ENCODE measurements at regions not wholly inside any gene's neighbourhood (a gene's known extent, or its start where the extent isn't known, plus 50 kb on each side); places are given as distances from the start of the nearest gene placed in this dataset.

GRCh38 chr6:113182370-113183141 is 674.6 kb upstream of the MARCKS start:
- Histone ChIP-seq H3K27me3 (no peaks in the 10 kb centered on the region), H3K9ac (ENCODE audit: low read depth in 2 of 2, low read length in 2 of 2) (no peak overlapping the region)
- intact Hi-C loops (cut with DNase I): no loop called here

GRCh38 chr6:113184291-113184690 is 672.9 kb upstream of the MARCKS start:
- Histone ChIP-seq H3K27ac (no peak overlapping the region), H3K4me1 (no peaks in the 10 kb centered on the region), H3K9me3 (no peaks in the 10 kb centered on the region), H3K4me3 (no peak overlapping the region), H3K27me3 (no peaks in the 10 kb centered on the region), H3K9ac (ENCODE audit: low read depth in 2 of 2, low read length in 2 of 2) (no peak overlapping the region), H3K36me3 (no peaks in the 10 kb centered on the region)
- intact Hi-C loops (cut with DNase I): no loop called here
- no peak for DNase-seq
- TF ChIP-seq, protein P1, sequence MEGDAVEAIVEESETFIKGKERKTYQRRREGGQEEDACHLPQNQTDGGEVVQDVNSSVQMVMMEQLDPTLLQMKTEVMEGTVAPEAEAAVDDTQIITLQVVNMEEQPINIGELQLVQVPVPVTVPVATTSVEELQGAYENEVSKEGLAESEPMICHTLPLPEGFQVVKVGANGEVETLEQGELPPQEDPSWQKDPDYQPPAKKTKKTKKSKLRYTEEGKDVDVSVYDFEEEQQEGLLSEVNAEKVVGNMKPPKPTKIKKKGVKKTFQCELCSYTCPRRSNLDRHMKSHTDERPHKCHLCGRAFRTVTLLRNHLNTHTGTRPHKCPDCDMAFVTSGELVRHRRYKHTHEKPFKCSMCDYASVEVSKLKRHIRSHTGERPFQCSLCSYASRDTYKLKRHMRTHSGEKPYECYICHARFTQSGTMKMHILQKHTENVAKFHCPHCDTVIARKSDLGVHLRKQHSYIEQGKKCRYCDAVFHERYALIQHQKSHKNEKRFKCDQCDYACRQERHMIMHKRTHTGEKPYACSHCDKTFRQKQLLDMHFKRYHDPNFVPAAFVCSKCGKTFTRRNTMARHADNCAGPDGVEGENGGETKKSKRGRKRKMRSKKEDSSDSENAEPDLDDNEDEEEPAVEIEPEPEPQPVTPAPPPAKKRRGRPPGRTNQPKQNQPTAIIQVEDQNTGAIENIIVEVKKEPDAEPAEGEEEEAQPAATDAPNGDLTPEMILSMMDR (IDR thresholded peaks at IDR 0.05): no peak

More at GRCh38 chr6:113182370-113183141, 674.6 kb upstream of the MARCKS start:
- Histone ChIP-seq H3K36me3 (no peaks in the 10 kb centered on the region), H3K4me1 (no peaks in the 10 kb centered on the region), H3K4me3 (no peak overlapping the region), H3K27ac (no peak overlapping the region), H3K9me3 (no peaks in the 10 kb centered on the region)
- TF ChIP-seq, protein P1 (IDR thresholded peaks at IDR 0.05): no peak
- DNase-seq: no peak

GRCh38 chr6:113184736-113185135 is 672.4 kb upstream of the MARCKS start:
- no peaks in the 10 kb centered on the region for H3K27me3 ChIP-seq
- H3K9ac ChIP-seq (ENCODE audit: low read depth in 2 of 2, low read length in 2 of 2): no peak overlapping the region
- no peaks in the 10 kb centered on the region for H3K9me3 ChIP-seq
- H3K4me3 ChIP-seq: no peak overlapping the region
- H3K36me3 ChIP-seq: no peaks in the 10 kb centered on the region
- TF ChIP-seq, protein P1 (IDR thresholded peaks at IDR 0.05): no peak
- intact Hi-C loops (cut with DNase I): no loop called here
- H3K27ac ChIP-seq: no peak overlapping the region
- no peaks in the 10 kb centered on the region for H3K4me1 ChIP-seq
- DNase-seq: no peak

- TF ChIP-seq, protein P1 (IDR thresholded peaks at IDR 0.05): no peak
- no peaks in the 10 kb centered on the region for H3K27me3 ChIP-seq
- intact Hi-C loops (cut with DNase I): no loop called here
- no peaks in the 10 kb centered on the region for H3K4me1 ChIP-seq
- no peaks in the 10 kb centered on the region for H3K36me3 ChIP-seq
- H3K4me3 ChIP-seq: no peak overlapping the region
- H3K27ac ChIP-seq: no peak overlapping the region
- no peak for DNase-seq
- H3K9me3 ChIP-seq: no peaks in the 10 kb centered on the region
- H3K9ac ChIP-seq (ENCODE audit: low read depth in 2 of 2, low read length in 2 of 2): no peak overlapping the region
Observed at GRCh38 chr6:113185299-113185698, 671.8 kb upstream of the MARCKS start.

DNA sequence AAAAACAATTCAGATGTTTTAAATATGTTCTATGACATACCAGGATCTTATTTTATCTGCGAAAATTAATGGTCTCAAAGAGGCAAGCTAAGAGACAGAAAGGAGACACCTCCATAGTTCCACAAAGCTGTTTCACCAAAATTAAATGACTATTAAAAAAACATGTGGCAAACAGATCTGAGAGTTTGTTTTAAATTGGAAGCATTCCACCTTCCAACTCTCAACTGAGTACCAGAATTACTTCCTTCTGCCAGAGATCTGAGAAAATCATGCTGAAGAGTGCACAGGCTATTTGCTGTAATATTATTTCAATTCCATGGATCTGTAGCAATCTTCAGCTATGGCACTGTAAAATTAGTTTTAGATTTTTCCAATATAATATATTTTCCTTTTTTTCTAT is 669.5 kb upstream of the MARCKS start:
- Histone ChIP-seq H3K27ac (no peak overlapping the region), H3K9me3 (no peaks in the 10 kb centered on the region), H3K9ac (ENCODE audit: low read depth in 2 of 2, low read length in 2 of 2) (no peak overlapping the region), H3K27me3 (no peaks in the 10 kb centered on the region), H3K4me1 (no peaks in the 10 kb centered on the region), H3K36me3 (no peaks in the 10 kb centered on the region), H3K4me3 (no peak overlapping the region)
- intact Hi-C loops (cut with DNase I): no loop called here
- TF ChIP-seq, protein P1 (IDR thresholded peaks at IDR 0.05): no peak
- DNase-seq: no peak
